ENCODE measurements at regions not wholly inside any gene's neighbourhood (a gene's known extent, or its start where the extent isn't known, plus 50 kb on each side); places are given as distances from the start of the nearest gene placed in this dataset.

- ChIA-PET POLR2A (no interaction called here), CTCF (no interaction called here)
- Histone ChIP-seq H3K4me3 (ENCODE audit: low read depth, low read length) (no peak overlapping the region), H3K27ac (ENCODE audit: extremely low read depth, low read depth, low read length) (no peak overlapping the region), H3K9me3 (ENCODE audit: control insufficient read depth, insufficient read depth, low read depth, low read length) (no peaks in the 10 kb centered on the region), H3K36me3 (ENCODE audit: control insufficient read depth in 2 of 2, insufficient read depth in 1 of 2, low read length in 2 of 2) (no peaks in the 10 kb centered on the region), H3K4me1 (ENCODE audit: control insufficient read depth, insufficient read depth, low read length) (no peaks in the 10 kb centered on the region)
- TF ChIP-seq ZSCAN30 (tag by site-specific recombination; IDR thresholded peaks at IDR 0.05) (no peak), ZNF394 (tag by site-specific recombination; IDR thresholded peaks at IDR 0.05; ENCODE audit: borderline replicate concordance) (no peak), GLI2 (tag by site-specific recombination; IDR thresholded peaks at IDR 0.05; ENCODE audit: borderline replicate concordance, low read depth) (no peak), SETDB1 (IDR thresholded peaks at IDR 0.05; ENCODE audit: insufficient read length, low read length) (no peak), ZNF785 (tag by site-specific recombination; IDR thresholded peaks at IDR 0.05) (no peak)
These were observed 198.8 kb downstream of the KCNS3 start for GRCh38 chr2:18077231-18077630.

- H3K4me3 ChIP-seq (ENCODE audit: low read depth, low read length) = no peak overlapping the region
- CTCF ChIA-PET = interaction anchor here (0.7 kb wide), 1 partner anchor 1637 kb away, joined by 3 read pairs; no protein-coding TSS in a partner anchor
- H3K27ac ChIP-seq (ENCODE audit: extremely low read depth, low read depth, low read length) = no peak overlapping the region
- POLR2A ChIA-PET = no interaction called here
- H3K36me3 ChIP-seq (ENCODE audit: control insufficient read depth in 2 of 2, insufficient read depth in 1 of 2, low read length in 2 of 2) = no peaks in the 10 kb centered on the region
- no peaks in the 10 kb centered on the region for H3K4me1 ChIP-seq (ENCODE audit: control insufficient read depth, insufficient read depth, low read length)
- no peaks in the 10 kb centered on the region for H3K9me3 ChIP-seq (ENCODE audit: control insufficient read depth, insufficient read depth, low read depth, low read length)
- TF ChIP-seq ZBTB20 (tag by site-specific recombination; IDR thresholded peaks at IDR 0.05) (no peak), ZNF837 (tag by site-specific recombination; IDR thresholded peaks at IDR 0.05) (no peak), REPIN1 (tag by site-specific recombination; IDR thresholded peaks at IDR 0.05; ENCODE audit: low read depth) (no peak), ZNF138 (tag by site-specific recombination; IDR thresholded peaks at IDR 0.05; ENCODE audit: borderline replicate concordance) (no peak), ZNF341 (tag by site-specific recombination; IDR thresholded peaks at IDR 0.05; ENCODE audit: low read depth) (no peak), ZNF561 (tag by site-specific recombination; IDR thresholded peaks at IDR 0.05; ENCODE audit: borderline replicate concordance) (no peak), PBX3 (CRISPR knock-in tag; IDR thresholded peaks at IDR 0.05) (no peak), GFI1B (tag by site-specific recombination; IDR thresholded peaks at IDR 0.05) (no peak), ZNF184 (tag by site-specific recombination; IDR thresholded peaks at IDR 0.05) (no peak), ZBTB1 (tag by site-specific recombination; IDR thresholded peaks at IDR 0.05) (no peak), ZNF677 (tag by site-specific recombination; IDR thresholded peaks at IDR 0.05) (no peak), PRDM4 (tag by site-specific recombination; IDR thresholded peaks at IDR 0.05) (no peak), ZNF335 (tag by site-specific recombination; conservative IDR thresholded peaks at IDR 0.05) (no peak)
- TF ChIP-seq, protein P1, sequence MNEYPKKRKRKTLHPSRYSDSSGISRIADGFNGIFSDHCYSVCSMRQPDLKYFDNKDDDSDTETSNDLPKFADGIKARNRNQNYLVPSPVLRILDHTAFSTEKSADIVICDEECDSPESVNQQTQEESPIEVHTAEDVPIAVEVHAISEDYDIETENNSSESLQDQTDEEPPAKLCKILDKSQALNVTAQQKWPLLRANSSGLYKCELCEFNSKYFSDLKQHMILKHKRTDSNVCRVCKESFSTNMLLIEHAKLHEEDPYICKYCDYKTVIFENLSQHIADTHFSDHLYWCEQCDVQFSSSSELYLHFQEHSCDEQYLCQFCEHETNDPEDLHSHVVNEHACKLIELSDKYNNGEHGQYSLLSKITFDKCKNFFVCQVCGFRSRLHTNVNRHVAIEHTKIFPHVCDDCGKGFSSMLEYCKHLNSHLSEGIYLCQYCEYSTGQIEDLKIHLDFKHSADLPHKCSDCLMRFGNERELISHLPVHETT (tag by site-specific recombination; IDR thresholded peaks at IDR 0.05) = no peak
- TF ChIP-seq, protein P2, sequence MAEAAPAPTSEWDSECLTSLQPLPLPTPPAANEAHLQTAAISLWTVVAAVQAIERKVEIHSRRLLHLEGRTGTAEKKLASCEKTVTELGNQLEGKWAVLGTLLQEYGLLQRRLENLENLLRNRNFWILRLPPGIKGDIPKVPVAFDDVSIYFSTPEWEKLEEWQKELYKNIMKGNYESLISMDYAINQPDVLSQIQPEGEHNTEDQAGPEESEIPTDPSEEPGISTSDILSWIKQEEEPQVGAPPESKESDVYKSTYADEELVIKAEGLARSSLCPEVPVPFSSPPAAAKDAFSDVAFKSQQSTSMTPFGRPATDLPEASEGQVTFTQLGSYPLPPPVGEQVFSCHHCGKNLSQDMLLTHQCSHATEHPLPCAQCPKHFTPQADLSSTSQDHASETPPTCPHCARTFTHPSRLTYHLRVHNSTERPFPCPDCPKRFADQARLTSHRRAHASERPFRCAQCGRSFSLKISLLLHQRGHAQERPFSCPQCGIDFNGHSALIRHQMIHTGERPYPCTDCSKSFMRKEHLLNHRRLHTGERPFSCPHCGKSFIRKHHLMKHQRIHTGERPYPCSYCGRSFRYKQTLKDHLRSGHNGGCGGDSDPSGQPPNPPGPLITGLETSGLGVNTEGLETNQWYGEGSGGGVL (tag by site-specific recombination; IDR thresholded peaks at IDR 0.05) = no peak
- TF ChIP-seq, protein P3, sequence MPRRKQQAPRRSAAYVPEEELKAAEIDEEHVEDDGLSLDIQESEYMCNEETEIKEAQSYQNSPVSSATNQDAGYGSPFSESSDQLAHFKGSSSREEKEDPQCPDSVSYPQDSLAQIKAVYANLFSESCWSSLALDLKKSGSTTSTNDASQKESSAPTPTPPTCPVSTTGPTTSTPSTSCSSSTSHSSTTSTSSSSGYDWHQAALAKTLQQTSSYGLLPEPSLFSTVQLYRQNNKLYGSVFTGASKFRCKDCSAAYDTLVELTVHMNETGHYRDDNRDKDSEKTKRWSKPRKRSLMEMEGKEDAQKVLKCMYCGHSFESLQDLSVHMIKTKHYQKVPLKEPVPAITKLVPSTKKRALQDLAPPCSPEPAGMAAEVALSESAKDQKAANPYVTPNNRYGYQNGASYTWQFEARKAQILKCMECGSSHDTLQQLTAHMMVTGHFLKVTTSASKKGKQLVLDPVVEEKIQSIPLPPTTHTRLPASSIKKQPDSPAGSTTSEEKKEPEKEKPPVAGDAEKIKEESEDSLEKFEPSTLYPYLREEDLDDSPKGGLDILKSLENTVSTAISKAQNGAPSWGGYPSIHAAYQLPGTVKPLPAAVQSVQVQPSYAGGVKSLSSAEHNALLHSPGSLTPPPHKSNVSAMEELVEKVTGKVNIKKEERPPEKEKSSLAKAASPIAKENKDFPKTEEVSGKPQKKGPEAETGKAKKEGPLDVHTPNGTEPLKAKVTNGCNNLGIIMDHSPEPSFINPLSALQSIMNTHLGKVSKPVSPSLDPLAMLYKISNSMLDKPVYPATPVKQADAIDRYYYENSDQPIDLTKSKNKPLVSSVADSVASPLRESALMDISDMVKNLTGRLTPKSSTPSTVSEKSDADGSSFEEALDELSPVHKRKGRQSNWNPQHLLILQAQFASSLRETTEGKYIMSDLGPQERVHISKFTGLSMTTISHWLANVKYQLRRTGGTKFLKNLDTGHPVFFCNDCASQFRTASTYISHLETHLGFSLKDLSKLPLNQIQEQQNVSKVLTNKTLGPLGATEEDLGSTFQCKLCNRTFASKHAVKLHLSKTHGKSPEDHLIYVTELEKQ (tag by site-specific recombination; IDR thresholded peaks at IDR 0.05; ENCODE audit: borderline replicate concordance) = no peak
- TF ChIP-seq, protein P4, sequence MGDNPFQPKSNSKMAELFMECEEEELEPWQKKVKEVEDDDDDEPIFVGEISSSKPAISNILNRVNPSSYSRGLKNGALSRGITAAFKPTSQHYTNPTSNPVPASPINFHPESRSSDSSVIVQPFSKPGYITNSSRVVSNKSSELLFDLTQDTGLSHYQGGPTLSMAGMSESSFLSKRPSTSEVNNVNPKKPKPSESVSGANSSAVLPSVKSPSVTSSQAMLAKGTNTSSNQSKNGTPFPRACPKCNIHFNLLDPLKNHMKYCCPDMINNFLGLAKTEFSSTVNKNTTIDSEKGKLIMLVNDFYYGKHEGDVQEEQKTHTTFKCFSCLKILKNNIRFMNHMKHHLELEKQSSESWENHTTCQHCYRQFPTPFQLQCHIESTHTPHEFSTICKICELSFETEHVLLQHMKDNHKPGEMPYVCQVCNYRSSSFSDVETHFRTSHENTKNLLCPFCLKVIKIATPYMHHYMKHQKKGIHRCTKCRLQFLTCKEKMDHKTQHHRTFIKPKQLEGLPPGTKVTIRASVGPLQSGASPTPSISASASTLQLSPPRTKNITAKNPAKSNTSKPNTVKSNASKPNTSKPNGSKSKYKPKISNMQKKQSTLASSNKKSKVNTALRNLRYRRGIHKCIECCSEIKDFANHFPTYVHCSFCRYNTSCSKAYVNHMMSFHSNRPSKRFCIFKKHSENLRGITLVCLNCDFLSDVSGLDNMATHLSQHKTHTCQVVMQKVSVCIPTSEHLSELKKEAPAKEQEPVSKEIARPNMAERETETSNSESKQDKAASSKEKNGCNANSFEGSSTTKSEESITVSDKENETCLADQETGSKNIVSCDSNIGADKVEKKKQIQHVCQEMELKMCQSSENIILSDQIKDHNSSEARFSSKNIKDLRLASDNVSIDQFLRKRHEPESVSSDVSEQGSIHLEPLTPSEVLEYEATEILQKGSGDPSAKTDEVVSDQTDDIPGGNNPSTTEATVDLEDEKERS (tag by site-specific recombination; IDR thresholded peaks at IDR 0.05) = no peak
These were observed 196.0 kb downstream of the KCNS3 start for GRCh38 chr2:18074476-18074875.

All from HEK293 (cell line).